ENCODE measurements at regions not wholly inside any gene's neighbourhood (a gene's known extent, or its start where the extent isn't known, plus 50 kb on each side); places are given as distances from the start of the nearest gene placed in this dataset.
"Not testable (repeated sequence)": the region's sequence is repeated elsewhere in the genome, so short reads cannot be mapped to it uniquely, and the experiment has no call there.

- no peak overlapping the region for H3K27ac Mint-ChIP-seq
- H3K36me3 Mint-ChIP-seq (ENCODE audit: low read depth), result no peaks in the 10 kb centered on the region
Measured at GRCh38 chr3:178140531-178141304, 395.5 kb upstream of the KCNMB2 start.

GRCh38 chr3:178141305-178141684 lies 394.9 kb upstream of the KCNMB2 start:
- H3K4me3 Mint-ChIP-seq; H3K27me3 Mint-ChIP-seq (ENCODE audit: low read depth); H3K9me3 Mint-ChIP-seq; H3K36me3 Mint-ChIP-seq (ENCODE audit: low read depth); H3K27ac Mint-ChIP-seq; H3K4me1 Mint-ChIP-seq (ENCODE audit: low read depth): not testable (repeated sequence)

More at GRCh38 chr3:178140531-178141304, 395.5 kb upstream of the KCNMB2 start:
- Mint-ChIP-seq H3K9me3 (peaks cover 7% of the 10 kb centered on the region), H3K4me3 (no peak overlapping the region), H3K27me3 (ENCODE audit: low read depth) (no peaks in the 10 kb centered on the region), H3K4me1 (ENCODE audit: low read depth) (no peaks in the 10 kb centered on the region)

- Mint-ChIP-seq H3K27ac (no peak overlapping the region), H3K4me1 (ENCODE audit: low read depth) (no peaks in the 10 kb centered on the region), H3K9me3 (peaks cover 6% of the 10 kb centered on the region), H3K27me3 (ENCODE audit: low read depth) (no peaks in the 10 kb centered on the region), H3K4me3 (no peak overlapping the region), H3K36me3 (ENCODE audit: low read depth) (no peaks in the 10 kb centered on the region)
Measured at GRCh38 chr3:178146406-178146831, 389.8 kb upstream of the KCNMB2 start.

- Mint-ChIP-seq H3K4me1 (ENCODE audit: low read depth) (no peaks in the 10 kb centered on the region), H3K27me3 (ENCODE audit: low read depth) (no peaks in the 10 kb centered on the region), H3K9me3 (peaks cover under 1% of the 10 kb centered on the region), H3K27ac (no peak overlapping the region), H3K4me3 (no peak overlapping the region), H3K36me3 (ENCODE audit: low read depth) (no peaks in the 10 kb centered on the region)
Measured at GRCh38 chr3:178147001-178147400, 389.2 kb upstream of the KCNMB2 start.

GRCh38 chr3:178152031-178152806 lies 384.0 kb upstream of the KCNMB2 start:
- no peaks in the 10 kb centered on the region for H3K27me3 Mint-ChIP-seq (ENCODE audit: low read depth)
- H3K27ac Mint-ChIP-seq, result no peak overlapping the region
- H3K4me1 Mint-ChIP-seq (ENCODE audit: low read depth), result no peaks in the 10 kb centered on the region
- H3K4me3 Mint-ChIP-seq, result no peak overlapping the region
- H3K36me3 Mint-ChIP-seq (ENCODE audit: low read depth), result no peaks in the 10 kb centered on the region
- H3K9me3 Mint-ChIP-seq, result no peaks in the 10 kb centered on the region

- no peak overlapping the region for H3K4me3 Mint-ChIP-seq
- no peaks in the 10 kb centered on the region for H3K36me3 Mint-ChIP-seq (ENCODE audit: low read depth)
- no peak overlapping the region for H3K27ac Mint-ChIP-seq
- H3K27me3 Mint-ChIP-seq (ENCODE audit: low read depth), result no peaks in the 10 kb centered on the region
- H3K4me1 Mint-ChIP-seq (ENCODE audit: low read depth), result no peaks in the 10 kb centered on the region
- H3K9me3 Mint-ChIP-seq, result no peaks in the 10 kb centered on the region
Measured at GRCh38 chr3:178152988-178153387, 383.2 kb upstream of the KCNMB2 start.

- Mint-ChIP-seq H3K27ac (no peak overlapping the region), H3K4me3 (no peak overlapping the region), H3K9me3 (no peaks in the 10 kb centered on the region), H3K27me3 (ENCODE audit: low read depth) (no peaks in the 10 kb centered on the region), H3K36me3 (ENCODE audit: low read depth) (no peaks in the 10 kb centered on the region), H3K4me1 (ENCODE audit: low read depth) (no peaks in the 10 kb centered on the region)
Measured at GRCh38 chr3:178155521-178155920, 380.7 kb upstream of the KCNMB2 start.

GRCh38 chr3:178156301-178156700 lies 379.9 kb upstream of the KCNMB2 start:
- no peaks in the 10 kb centered on the region for H3K4me1 Mint-ChIP-seq (ENCODE audit: low read depth)
- H3K27me3 Mint-ChIP-seq (ENCODE audit: low read depth), result no peaks in the 10 kb centered on the region
- no peak overlapping the region for H3K27ac Mint-ChIP-seq
- H3K36me3 Mint-ChIP-seq (ENCODE audit: low read depth), result no peaks in the 10 kb centered on the region
- H3K4me3 Mint-ChIP-seq, result no peak overlapping the region
- H3K9me3 Mint-ChIP-seq, result no peaks in the 10 kb centered on the region

- Mint-ChIP-seq H3K9me3 (no peaks in the 10 kb centered on the region), H3K27ac (no peak overlapping the region), H3K36me3 (ENCODE audit: low read depth) (no peaks in the 10 kb centered on the region)
Measured at GRCh38 chr3:178159691-178160220, 376.5 kb upstream of the KCNMB2 start.

GRCh38 chr3:178169421-178169820 lies 366.8 kb upstream of the KCNMB2 start:
- H3K27ac Mint-ChIP-seq, result no peak overlapping the region
- no peak overlapping the region for H3K4me3 Mint-ChIP-seq
- no peaks in the 10 kb centered on the region for H3K9me3 Mint-ChIP-seq
- no peaks in the 10 kb centered on the region for H3K36me3 Mint-ChIP-seq (ENCODE audit: low read depth)
- H3K4me1 Mint-ChIP-seq (ENCODE audit: low read depth), result no peaks in the 10 kb centered on the region
- H3K27me3 Mint-ChIP-seq (ENCODE audit: low read depth), result no peaks in the 10 kb centered on the region

More at GRCh38 chr3:178159691-178160220, 376.5 kb upstream of the KCNMB2 start:
- Mint-ChIP-seq H3K27me3 (ENCODE audit: low read depth) (no peaks in the 10 kb centered on the region), H3K4me1 (ENCODE audit: low read depth) (no peaks in the 10 kb centered on the region), H3K4me3 (no peak overlapping the region)

- Mint-ChIP-seq H3K27ac (no peak overlapping the region), H3K4me3 (no peak overlapping the region), H3K27me3 (ENCODE audit: low read depth) (no peaks in the 10 kb centered on the region), H3K9me3 (no peaks in the 10 kb centered on the region), H3K36me3 (ENCODE audit: low read depth) (no peaks in the 10 kb centered on the region), H3K4me1 (ENCODE audit: low read depth) (no peaks in the 10 kb centered on the region)
Measured at GRCh38 chr3:178170698-178171535, 365.3 kb upstream of the KCNMB2 start.

- no peaks in the 10 kb centered on the region for H3K27me3 Mint-ChIP-seq (ENCODE audit: low read depth)
- no peak overlapping the region for H3K4me3 Mint-ChIP-seq
- no peak overlapping the region for H3K27ac Mint-ChIP-seq
- H3K36me3 Mint-ChIP-seq (ENCODE audit: low read depth), result no peaks in the 10 kb centered on the region
- no peaks in the 10 kb centered on the region for H3K4me1 Mint-ChIP-seq (ENCODE audit: low read depth)
- H3K9me3 Mint-ChIP-seq, result no peaks in the 10 kb centered on the region
Measured at GRCh38 chr3:178172121-178172520, 364.1 kb upstream of the KCNMB2 start.

- H3K27ac Mint-ChIP-seq, result no peak overlapping the region
- no peaks in the 10 kb centered on the region for H3K36me3 Mint-ChIP-seq (ENCODE audit: low read depth)
- H3K27me3 Mint-ChIP-seq (ENCODE audit: low read depth), result no peaks in the 10 kb centered on the region
- H3K9me3 Mint-ChIP-seq, result no peaks in the 10 kb centered on the region
- no peaks in the 10 kb centered on the region for H3K4me1 Mint-ChIP-seq (ENCODE audit: low read depth)
- H3K4me3 Mint-ChIP-seq, result no peak overlapping the region
Measured at GRCh38 chr3:178174201-178174915, 361.9 kb upstream of the KCNMB2 start.

- Mint-ChIP-seq H3K36me3 (ENCODE audit: low read depth) (no peaks in the 10 kb centered on the region), H3K9me3 (no peaks in the 10 kb centered on the region), H3K4me1 (ENCODE audit: low read depth) (no peaks in the 10 kb centered on the region), H3K4me3 (no peak overlapping the region), H3K27me3 (ENCODE audit: low read depth) (no peaks in the 10 kb centered on the region), H3K27ac (no peak overlapping the region)
Measured at GRCh38 chr3:178181088-178181487, 355.1 kb upstream of the KCNMB2 start.
